ENCODE measurements at regions not wholly inside any gene's neighbourhood (a gene's known extent, or its start where the extent isn't known, plus 50 kb on each side); places are given as distances from the start of the nearest gene placed in this dataset.

GRCh38 chr15:31260646-31261265, 65.9 kb upstream of the KLF13 start:
- TF ChIP-seq CTCF (IDR thresholded peaks at IDR 0.05; ENCODE audit: control extremely low read depth, extremely low read depth, low read depth, missing control alignments): no peak
- ChIA-PET CTCF (interaction anchor here (1.0 to 5.8 kb wide), 6 partner anchors 9 to 228 kb away, joined by 3 to 56 read pairs (median 6); partner anchors contain the start of gene KLF13), POLR2A (interaction anchor here (0.6 kb wide), 1 partner anchor 30 kb away, joined by 3 read pairs; no protein-coding TSS in a partner anchor)
- no peak for DNase-seq (ENCODE audit: extremely low spot score)

GRCh38 chr15:31261266-31262142, 65.1 kb upstream of the KLF13 start:
- POLR2A ChIA-PET: no interaction called here
- DNase-seq (ENCODE audit: extremely low spot score): no peak
- no peak for TF ChIP-seq CTCF (IDR thresholded peaks at IDR 0.05; ENCODE audit: control extremely low read depth, extremely low read depth, low read depth, missing control alignments)
- CTCF ChIA-PET: interaction anchor here (0.9 to 5.8 kb wide), 11 partner anchors 9 to 228 kb away, joined by 3 to 56 read pairs (median 4); partner anchors contain the start of gene KLF13

GRCh38 chr15:31262143-31262530, 64.5 kb upstream of the KLF13 start:
- TF ChIP-seq CTCF (IDR thresholded peaks at IDR 0.05; ENCODE audit: control extremely low read depth, extremely low read depth, low read depth, missing control alignments): no peak
- CTCF ChIA-PET: interaction anchor here (0.9 to 5.8 kb wide), 14 partner anchors 10 to 226 kb away, joined by 3 to 56 read pairs (median 5); partner anchors contain the start of gene KLF13
- DNase-seq (ENCODE audit: extremely low spot score): no peak
- POLR2A ChIA-PET: interaction anchor here (0.6 kb wide), 1 partner anchor 35 kb away, joined by 3 read pairs; no protein-coding TSS in a partner anchor

GRCh38 chr15:31262901-31263671, 63.5 kb upstream of the KLF13 start:
- CTCF ChIA-PET: interaction anchor here (0.7 to 5.8 kb wide), 18 partner anchors 10 to 225 kb away, joined by 3 to 56 read pairs (median 5); partner anchors contain the start of gene KLF13
- TF ChIP-seq CTCF (IDR thresholded peaks at IDR 0.05; ENCODE audit: control extremely low read depth, extremely low read depth, low read depth, missing control alignments): no peak
- DNase-seq (ENCODE audit: extremely low spot score): peak; percentile 79
- POLR2A ChIA-PET: interaction anchor here (0.5 to 1.7 kb wide), 3 partner anchors 34 to 63 kb away, joined by 3 to 10 read pairs (median 4); partner anchors contain the start of gene KLF13

GRCh38 chr15:31263751-31264558, 62.7 kb upstream of the KLF13 start:
- no peak for DNase-seq (ENCODE audit: extremely low spot score)
- POLR2A ChIA-PET: interaction anchor here (0.5 to 1.7 kb wide), 4 partner anchors 22 to 62 kb away, joined by 3 to 10 read pairs (median 4); partner anchors contain the start of gene KLF13
- TF ChIP-seq CTCF (IDR thresholded peaks at IDR 0.05; ENCODE audit: control extremely low read depth, extremely low read depth, low read depth, missing control alignments): no peak
- CTCF ChIA-PET: interaction anchor here (0.7 to 5.8 kb wide), 17 partner anchors 9 to 224 kb away, joined by 3 to 56 read pairs (median 6); partner anchors contain the start of gene KLF13
